ENCODE measurements at regions not wholly inside any gene's neighbourhood (a gene's known extent, or its start where the extent isn't known, plus 50 kb on each side); places are given as distances from the start of the nearest gene placed in this dataset.

- TF ChIP-seq, protein P1, sequence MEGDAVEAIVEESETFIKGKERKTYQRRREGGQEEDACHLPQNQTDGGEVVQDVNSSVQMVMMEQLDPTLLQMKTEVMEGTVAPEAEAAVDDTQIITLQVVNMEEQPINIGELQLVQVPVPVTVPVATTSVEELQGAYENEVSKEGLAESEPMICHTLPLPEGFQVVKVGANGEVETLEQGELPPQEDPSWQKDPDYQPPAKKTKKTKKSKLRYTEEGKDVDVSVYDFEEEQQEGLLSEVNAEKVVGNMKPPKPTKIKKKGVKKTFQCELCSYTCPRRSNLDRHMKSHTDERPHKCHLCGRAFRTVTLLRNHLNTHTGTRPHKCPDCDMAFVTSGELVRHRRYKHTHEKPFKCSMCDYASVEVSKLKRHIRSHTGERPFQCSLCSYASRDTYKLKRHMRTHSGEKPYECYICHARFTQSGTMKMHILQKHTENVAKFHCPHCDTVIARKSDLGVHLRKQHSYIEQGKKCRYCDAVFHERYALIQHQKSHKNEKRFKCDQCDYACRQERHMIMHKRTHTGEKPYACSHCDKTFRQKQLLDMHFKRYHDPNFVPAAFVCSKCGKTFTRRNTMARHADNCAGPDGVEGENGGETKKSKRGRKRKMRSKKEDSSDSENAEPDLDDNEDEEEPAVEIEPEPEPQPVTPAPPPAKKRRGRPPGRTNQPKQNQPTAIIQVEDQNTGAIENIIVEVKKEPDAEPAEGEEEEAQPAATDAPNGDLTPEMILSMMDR (IDR thresholded peaks at IDR 0.05), result no peak
- no peak for TF ChIP-seq POLR2AphosphoS5 (IDR thresholded peaks at IDR 0.05)
- TF ChIP-seq POLR2A (IDR thresholded peaks at IDR 0.05), result no peak
These were observed 59.8 kb upstream of the USP3 start for GRCh38 chr15:63444611-63445010.

Measured in stomach (tissue), 4 donors.